GM21526 (cell line): ENCODE measurements at regions not wholly inside any gene's neighbourhood (a gene's known extent, or its start where the extent isn't known, plus 50 kb on each side); places are given as distances from the start of the nearest gene placed in this dataset.
"Not testable (repeated sequence)": the region's sequence is repeated elsewhere in the genome, so short reads cannot be mapped to it uniquely, and the experiment has no call there.

Source experiments
- ATAC-seq: cut with Tn5 transposase; IDR thresholded peaks from one replicate; pipeline ENCODE4 v1.9.1; 2021; ENCODE audit warnings: moderate library complexity; ENCODE audit not compliant: unreplicated experiment, low FRiP score

DNA sequence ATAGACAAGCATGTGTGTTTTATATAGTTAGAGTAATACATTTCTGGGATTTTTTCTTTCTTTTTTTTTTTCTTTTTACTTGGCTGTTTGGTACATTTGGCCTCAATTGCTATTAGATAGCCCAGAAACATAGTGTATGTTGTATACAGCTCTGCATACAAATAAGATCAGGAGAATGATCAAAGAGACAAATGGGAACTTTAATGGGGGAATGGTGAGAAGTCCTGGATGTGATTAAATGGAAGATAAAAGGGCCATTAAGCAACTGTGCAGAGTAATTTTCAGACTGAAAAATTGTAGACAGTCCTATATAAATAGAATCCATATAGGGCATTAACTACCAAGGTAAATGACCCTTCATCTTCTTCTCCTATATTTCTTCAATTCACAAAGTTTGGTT, 575.6 kb downstream of the EBF1 start:
- ATAC-seq: no peak

DNA sequence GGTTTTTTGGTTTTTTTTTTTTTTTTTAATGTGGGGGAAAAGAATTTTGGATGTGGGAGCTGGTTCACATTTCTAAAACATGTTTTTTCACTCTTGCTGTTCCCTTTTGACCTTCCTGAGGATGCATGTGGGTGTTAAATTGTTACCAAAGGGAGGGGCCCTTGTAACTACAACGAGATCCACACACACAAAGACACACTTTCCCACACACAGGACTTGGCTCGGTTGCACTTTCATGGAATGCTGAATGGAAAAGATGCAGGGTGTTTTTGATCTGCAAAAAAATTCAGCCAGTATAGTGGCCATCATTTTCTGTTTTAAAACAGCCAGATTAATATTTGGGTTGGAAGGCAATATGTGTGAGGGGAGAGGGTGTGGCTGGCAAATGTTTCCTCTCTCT, 576.9 kb downstream of the EBF1 start:
- ATAC-seq: no peak

DNA sequence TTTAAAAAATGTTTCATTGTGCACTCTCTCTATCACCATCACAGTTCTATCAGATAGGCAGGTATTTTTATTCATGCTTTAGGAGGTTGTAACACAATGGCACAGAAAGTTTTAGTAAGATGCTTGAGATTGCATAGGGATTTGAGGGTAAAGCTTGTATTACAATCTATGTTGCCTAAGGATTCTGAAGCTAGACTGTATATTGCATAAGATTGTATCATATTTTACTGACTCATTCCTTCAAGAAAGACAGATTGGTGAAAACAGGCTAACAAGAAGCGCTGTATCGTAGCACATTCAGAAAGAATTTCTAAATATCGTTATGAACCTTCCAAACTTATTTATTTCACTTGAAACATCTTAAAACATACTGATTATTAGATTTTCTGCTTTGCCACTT, 577.7 kb downstream of the EBF1 start:
- ATAC-seq: no peak

DNA sequence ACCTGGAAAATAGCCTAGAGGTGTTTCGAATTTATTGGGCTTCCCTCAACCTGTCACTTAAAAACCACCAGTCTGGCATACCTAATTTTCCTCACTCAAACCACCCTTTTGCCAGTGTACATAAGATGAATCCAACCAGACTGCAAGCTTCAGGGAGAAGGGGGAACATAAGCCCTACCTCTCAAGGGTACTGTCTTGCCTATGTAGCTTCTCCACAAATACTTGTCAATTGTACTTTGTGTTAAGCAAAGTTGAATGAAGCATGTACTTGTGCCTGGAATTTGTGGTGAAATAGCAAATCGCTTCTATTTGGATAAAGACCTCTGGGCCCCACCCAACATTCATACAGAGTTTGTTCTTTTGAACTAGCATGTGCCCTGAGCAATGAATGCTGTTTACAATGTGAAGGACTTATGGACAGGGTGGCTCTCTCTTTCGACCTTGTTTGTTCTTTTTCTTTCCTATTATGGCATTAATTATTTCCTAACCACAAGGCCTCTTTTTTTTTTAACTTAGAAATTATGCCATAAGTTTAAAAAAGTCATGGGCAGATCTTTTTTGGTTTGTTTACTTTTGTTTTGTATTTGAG, 580.2 kb downstream of the EBF1 start:
- no peak for ATAC-seq

DNA sequence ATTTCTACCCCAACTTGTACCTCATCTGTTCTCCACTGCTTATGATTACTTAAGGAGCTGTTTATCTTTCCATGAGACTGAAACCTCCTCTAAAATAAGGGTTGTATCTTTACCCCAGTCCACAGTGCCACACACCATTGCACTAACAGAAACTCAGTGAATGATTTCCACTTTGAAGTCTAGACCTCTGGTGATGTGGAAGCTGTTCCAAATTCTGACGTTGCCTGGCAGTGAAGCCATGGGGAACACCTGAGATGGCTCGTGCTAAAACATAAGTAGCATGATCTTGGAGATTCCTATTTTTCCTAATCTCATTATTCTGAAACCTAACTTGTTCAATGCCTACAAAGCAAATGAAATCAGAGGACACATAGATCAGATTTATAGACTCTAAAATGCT, 583.2 kb downstream of the EBF1 start:
- ATAC-seq: no peak

DNA sequence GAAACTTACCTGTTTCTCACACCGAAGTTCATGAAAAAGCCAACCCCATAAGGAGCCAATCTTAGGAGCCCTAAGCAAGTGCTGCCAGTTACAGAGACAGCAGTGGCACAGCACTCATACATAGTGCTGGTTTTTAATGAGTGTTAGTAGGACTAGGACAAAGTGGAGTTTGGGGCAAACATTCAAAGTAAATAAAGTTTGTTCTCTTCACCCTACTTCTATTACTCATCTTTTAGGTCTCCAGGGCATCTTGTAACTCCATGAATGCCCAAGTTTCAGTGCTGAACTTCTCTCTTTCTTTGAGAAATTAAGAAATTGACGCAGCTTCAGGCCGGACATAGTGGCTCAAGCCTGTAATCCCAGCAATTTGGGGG, 584.7 kb downstream of the EBF1 start:
- ATAC-seq: no peak

DNA sequence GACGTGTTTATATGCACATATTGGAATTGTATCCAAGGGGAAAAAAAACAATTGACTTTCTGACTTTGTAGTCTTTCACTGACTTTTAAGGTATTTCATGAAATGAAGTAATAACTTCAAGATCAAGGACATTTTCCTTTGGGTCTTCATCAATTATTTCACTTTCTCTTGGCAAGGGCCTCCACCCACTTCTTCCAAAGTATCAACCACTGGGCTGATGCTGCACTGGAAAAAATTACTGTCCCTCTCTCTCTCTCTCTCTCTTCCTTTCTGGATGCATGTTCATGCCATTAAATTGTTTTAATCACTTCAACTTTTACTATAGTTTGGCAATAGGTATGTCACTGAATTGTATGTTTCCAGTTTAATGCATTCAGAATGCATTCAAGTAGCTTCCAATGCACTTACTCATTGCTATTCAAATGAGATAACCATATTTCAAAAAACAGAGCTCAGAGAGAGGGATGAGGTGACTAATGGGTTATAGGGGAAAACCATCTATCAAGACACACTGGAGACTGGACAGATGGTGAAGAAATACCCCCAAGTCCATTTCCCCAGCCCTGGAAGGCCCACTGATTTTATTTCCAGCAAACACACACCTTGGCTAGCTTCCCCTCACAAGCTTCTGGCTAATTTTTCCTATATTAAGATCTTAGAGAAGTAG, 585.3 kb downstream of the EBF1 start:
- ATAC-seq: no peak

DNA sequence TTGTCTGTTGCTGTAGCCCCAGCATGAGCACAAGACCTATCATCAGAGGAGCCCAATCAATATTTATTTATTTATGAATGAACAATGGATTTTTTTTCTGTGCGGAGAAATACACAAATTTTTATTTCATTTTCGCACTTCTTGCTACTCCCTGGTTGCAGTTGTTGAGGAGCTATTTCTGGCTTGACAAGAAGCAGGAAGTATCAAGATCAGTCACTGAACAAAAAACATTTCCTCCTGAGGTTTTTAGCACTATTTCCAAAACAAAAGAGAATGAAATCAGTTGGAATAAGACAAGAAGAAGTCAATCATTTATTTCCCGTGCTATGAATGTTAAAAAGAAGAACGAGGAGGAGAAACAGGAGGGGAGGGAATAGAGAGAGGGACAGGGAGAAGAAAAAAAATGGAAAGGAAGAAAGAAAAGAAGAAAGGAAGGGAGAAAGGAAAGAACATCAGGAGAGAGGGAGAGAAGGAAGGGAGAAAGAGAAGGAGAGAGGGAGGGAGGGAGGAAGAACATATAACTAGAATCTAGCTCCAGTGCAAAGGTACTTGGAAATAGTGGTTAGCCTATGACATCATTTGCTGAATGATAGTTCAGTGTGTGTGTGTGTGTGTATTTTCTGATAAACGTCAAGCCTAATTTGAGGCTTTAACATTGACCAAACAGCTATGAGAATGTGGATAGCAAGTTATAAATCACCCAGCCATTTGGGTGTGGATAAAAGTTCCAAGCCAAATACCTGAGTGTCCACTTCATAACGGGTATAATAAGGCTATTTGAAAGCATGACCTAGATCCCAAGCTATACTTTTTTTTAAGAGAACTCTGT, 586.0 kb downstream of the EBF1 start:
- ATAC-seq: no peak

DNA sequence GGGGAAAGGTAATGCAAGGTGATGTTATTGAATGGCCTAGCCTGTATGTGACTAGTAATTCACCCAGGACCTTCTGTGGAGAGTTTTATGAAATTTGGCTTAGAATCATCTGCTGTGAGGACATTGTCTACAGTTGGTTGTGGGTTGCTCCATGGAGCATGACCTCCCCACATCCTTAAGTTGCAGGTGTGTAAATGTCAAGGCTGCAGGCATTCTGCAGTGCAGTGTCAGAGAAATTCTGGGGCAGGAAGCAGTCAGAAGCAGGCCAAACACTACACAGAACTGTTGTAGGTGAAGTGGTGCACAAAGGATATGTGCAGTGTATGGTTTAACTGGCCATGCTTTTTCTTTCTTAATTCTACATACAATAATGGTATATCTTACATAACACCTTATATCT, 588.3 kb downstream of the EBF1 start:
- ATAC-seq: peak; percentile 83

DNA sequence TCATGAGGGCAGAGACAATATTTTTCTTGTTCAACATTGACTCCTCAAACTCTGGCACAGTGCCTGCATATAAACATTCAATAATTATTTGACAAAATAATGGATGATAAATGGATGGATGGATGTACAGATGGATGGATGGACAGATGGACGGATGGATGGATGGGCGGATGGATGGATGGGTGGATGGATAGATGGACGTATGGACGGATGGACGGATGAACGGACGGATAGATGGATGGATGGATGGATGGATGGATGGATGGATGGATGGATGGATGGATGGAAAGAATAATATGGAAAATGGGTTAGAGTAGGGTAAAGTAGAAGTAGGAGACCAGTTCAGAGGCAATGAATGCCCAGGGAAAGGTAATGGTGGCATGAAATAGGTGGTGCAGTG, 589.2 kb downstream of the EBF1 start:
- ATAC-seq: no peak

DNA sequence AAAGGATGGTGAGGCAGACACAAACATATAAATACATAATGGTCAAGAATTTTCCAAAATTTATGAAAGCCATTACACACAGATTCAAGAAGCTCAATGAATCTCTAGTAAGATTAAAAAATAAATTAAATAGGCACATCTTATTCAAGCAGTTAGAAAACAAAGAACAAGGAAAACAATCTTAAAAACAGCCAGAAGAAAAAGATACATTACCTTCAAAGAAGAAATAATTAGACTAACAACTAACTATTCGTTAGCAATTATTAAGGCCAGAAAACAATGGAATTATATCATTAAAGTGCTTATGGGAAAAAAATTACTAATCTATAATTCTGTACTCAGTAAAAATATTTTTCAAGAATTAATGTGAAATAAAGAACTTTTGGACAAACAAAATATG, 593.1 kb downstream of the EBF1 start:
- no peak for ATAC-seq

DNA sequence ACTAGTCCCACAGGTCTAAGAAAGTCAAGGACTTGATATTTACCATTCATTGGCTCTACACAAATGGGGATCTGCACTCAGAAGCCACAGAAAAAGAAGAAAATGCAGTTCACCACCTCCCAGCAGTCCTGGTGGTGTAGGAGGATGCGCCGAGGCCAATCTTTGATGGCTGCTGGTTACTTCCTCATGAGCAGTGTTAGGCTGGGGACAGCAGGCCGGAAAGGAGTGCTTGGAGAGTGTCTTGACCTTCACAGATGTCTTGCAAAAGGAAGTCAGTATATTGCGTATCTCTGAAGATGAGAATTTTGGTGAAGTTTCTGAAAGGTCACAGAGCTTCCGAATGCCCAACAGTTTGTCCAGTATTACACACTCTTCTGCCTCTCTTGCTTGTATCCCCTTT, 597.0 kb downstream of the EBF1 start:
- ATAC-seq: no peak

DNA sequence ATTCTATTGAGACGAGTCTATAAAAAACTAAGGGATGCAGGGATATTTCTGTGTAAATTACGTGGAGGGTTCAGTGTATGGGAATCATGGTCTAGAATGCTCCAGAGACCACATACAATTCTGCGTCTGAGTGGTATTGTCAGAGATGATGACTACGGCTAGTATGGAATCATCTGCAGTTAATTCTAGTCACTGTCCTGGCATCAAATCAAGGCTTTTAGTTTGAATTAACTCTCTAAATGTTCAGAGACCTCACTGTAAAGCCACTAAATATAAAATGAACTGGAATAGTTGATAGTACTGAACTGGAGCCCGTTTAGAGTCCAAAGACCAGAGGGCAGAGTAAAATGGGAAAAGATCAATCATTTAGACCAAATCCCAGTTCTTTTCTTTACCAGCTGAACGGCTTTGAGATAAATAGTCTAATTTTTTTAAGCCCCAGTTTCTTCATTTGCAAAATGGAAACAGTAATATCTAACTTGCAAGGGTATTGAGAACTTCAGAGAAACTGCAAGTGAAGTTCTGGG, 599.8 kb downstream of the EBF1 start:
- ATAC-seq: no peak

DNA sequence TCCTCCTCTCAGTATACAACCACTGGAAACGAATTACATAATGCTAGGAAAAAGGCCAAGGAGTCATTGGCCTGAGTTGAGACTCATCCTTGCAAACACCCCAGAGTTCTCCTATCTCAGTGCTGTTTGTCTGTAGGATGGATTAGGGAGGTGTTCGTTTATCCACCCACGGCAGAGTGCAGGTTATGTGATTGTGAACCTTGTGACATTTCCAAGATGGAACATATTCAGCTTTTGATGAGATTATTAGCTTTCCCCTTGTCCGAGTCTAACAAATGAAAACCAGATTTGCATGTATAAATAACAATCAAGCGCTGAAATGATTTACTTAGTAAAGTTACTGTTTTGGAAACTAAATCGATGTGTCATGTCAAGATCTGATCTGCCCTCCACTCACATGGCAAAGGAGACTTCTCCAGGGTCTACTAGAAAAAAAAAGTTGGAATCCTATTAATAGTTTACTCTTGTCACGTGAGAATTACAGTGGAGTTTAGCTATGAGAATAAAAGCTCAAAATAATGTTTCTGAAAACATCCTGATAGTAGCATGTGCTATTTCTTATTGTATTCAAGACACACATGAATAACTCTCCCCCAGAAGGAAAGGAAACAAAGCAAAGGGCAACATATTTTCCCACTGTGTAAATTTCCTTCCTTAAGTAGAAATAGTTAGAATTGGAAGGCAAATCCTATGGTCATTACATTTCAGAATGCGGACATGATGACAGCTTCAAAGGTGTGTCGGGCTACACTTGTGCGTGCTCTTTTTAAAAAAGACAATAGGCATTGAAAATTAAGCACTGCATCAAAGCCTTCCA, 600.4 kb downstream of the EBF1 start:
- no peak for ATAC-seq

DNA sequence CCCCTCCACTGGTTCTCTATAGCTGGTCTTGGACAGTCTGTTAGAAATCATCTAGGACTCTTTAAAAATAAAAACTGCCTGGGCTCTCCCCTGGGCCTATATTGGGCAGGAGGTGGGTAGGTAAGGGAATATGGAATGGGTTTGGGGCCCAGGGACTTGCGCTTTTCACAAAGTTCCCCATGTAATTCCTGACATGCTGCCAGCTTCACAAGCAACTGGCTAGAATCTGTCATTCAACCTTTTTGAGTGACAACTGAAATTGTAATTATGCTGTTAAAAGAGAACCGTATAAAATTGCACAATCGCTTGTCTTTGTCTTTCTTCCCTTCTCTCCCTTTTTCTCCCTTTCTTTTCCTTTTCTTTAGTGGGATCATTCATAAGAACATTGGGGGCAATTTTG, 603.1 kb downstream of the EBF1 start:
- no peak for ATAC-seq

DNA sequence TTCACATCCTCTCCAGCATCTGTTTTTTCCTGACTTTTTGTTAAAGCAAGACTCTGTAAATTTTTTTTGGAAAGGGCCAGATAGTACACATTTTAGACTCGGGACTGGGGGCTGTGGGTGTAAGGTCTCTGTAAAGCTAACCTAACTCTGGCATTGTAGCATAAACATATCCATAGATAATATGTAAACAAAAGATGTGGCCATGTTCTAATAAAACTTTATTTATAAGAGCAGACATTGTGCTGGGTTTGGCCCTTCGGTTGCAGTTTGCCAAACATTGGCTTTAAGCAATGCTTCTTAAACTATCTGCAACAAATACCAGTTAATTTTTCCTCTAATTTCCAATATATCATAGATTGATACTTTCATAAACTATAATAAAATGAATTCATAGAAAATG, 605.2 kb downstream of the EBF1 start:
- ATAC-seq: no peak

DNA sequence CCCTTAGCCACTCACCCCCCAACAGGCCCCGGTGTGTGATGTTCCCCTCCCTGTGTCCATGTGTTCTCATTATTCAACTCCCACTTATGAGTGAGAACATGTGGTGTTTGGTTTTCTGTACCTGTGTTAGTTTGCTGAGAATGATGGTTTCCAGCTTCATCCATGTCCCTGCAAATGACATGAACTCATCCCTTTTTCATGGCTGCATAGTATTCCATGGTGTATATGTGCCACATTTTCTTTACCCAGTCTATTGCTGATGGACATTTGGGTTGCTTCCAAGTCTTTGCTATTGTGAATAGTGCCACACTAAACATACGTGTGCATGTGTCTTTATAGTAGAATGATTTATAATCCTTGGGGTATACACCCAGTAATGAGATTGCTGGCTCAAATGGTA, 605.7 kb downstream of the EBF1 start:
- ATAC-seq: not testable (repeated sequence)

DNA sequence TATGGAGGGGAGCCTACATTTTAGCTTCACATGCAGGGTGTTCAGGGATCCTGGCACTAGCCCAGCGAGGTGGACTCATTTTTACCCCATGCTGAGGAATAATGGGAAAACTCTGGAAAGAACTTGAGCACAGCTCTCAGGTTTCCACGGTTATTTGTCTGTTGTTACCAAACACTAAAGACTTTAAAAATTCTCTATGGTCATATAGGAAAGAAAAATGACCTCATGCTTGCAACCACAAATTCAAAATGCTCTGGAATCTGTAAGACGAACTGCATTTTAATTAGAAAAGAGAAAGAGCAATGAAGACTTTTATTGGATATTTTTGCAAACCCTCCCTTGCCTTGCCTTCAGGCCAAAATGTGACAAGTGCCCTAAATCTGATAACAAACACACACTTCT, 606.9 kb downstream of the EBF1 start:
- no peak for ATAC-seq

DNA sequence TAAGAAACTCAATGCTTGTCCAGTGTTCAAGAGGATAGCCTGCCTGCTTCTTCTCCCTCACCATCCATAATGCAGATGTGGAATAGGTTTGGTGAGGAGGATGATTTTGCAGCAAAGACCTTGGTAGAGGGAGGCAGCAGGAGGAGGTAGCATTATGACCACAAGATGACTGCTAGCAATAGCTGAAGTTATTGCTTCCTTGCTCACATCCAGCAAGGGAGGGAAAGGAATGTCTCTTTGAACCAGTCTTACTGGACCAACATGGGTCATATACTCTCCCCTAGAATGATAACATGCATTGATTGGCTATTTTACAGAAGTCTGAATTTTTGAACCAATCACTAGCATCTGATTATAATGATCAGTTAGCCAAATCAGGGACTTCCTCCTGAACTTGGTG, 607.6 kb downstream of the EBF1 start:
- no peak for ATAC-seq

DNA sequence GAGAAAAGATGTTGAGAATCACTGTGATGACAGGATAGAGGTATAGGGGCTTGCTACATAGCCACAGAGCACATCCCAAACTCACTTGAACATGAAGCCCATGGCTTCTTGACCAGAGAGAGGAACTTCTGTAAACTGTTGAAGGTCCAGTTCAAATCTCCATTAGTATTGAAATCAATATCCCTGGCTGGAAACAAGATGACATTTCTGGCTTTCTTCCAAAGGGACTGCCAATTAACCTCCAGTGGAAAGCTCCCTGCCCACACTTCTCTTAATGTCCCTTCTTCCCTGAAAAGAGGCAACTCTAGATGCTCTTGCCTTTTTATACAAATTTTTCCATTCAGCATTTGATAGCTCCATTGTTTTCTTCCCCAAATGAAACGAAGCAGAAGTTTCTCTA, 612.1 kb downstream of the EBF1 start:
- no peak for ATAC-seq

DNA sequence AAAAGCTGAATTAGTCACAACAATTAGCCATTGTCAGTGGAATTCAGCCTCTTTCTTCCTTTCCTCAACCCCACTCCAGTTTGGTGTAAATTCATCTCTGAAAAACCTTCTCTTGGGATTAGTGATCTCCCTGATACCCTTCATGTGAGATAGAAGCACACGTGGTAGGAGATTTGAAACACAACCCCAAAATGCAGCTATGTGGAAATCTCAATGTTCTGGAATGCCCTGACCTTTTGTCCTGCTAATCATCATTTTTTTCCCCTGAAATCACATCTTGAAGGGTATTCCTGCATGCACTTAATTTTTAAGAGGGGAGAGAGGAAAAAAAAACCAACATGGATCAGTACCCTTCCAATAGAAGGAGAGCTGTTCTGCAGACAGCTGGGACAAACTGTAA, 612.6 kb downstream of the EBF1 start:
- no peak for ATAC-seq
